GM12878 (cell line): ENCODE measurements at regions not wholly inside any gene's neighbourhood (a gene's known extent, or its start where the extent isn't known, plus 50 kb on each side); places are given as distances from the start of the nearest gene placed in this dataset.

Experiments
- ATAC-seq: fragments of 200-7000 bp; cut with Tn5 transposase; 3 replicates; pipeline ENCODE4 v1.9.1; 2020; ENCODE audit warnings: mild to moderate bottlenecking, moderate library complexity
- BruUV-seq: library from RNA; stranded (reverse); fragments of 400-500 nt; replicated peaks from 2 replicates; lab custom pipeline; 2021; lab: Mats Ljungman, UMichigan
- CTCF ChIA-PET: fragments of 300-600 bp; sonication (Branson Sonifier 250); formaldehyde crosslinking; extraction: SDS; loops from one replicate; lab custom pipeline; 2021; ENCODE audit warnings: inconsistent platforms; lab: Yijun Ruan, JAX
- POLR2A ChIA-PET: fragments of 350-600 bp; formaldehyde crosslinking; extraction: SDS; loops from one replicate; lab custom pipeline; 2021; ENCODE audit warnings: inconsistent platforms; lab: Charles Lee
- RAD21 ChIA-PET: fragments of 300-600 bp; sonication (Branson Sonifier 250); formaldehyde crosslinking; loops from one replicate; lab custom pipeline; 2023; ENCODE audit warnings: antibody characterized with exemption; ENCODE audit not compliant: unreplicated experiment; lab: Charles Lee
- SMC1A ChIA-PET: fragments of 300-600 bp; sonication (Branson Sonifier 250); formaldehyde crosslinking; loops from one replicate; lab custom pipeline; 2023; ENCODE audit not compliant: unreplicated experiment, uncharacterized antibody; lab: Charles Lee
- DNase-seq: peaks from one replicate; pipeline ENCODE4 v3.0.0-alpha.2; 2011; ENCODE audit warnings: low read depth, low spot score
- FAIRE-seq: peaks from 3 replicates; lab custom pipeline; 2011; peaks lifted over from hg19 to GRCh38; lab: Jason Lieb, UNC
- H2AFZ ChIP-seq: 2 replicates; pipeline ENCODE4 v1.6.0; 2011; ENCODE audit warnings: low read depth, low read length, control low read depth; ENCODE audit not compliant: control insufficient read depth
- H3K27ac ChIP-seq: 2 replicates; pipeline ENCODE4 v1.5.1; 2011; ENCODE audit warnings: control low read depth; ENCODE audit not compliant: control insufficient read depth, insufficient read depth
- H3K27me3 ChIP-seq, 2 experiments: replicated peaks in 1 of 2; 2 replicates each; pipeline versions ENCODE4 v1.6.0 to v1.6.1; 2011; ENCODE audit warnings: low read length in 1 of 2; ENCODE audit not compliant: control insufficient read depth in 2 of 2, insufficient read depth in 2 of 2
- H3K36me3 ChIP-seq, 2 experiments: 2 replicates each; pipeline ENCODE4 v1.5.1; 2011; ENCODE audit warnings: low read length in 1 of 2; ENCODE audit not compliant: control insufficient read depth in 2 of 2, insufficient read depth in 2 of 2
- H3K4me1 ChIP-seq: 2 replicates; pipeline ENCODE4 v1.6.1; 2011; ENCODE audit warnings: mild to moderate bottlenecking, low read length, moderate library complexity, mixed read lengths; ENCODE audit not compliant: control insufficient read depth, insufficient read depth
- H3K4me2 ChIP-seq: 2 replicates; pipeline ENCODE4 v1.6.0; 2011; ENCODE audit warnings: control low read depth; ENCODE audit not compliant: control insufficient read depth, insufficient read depth
- H3K4me3 ChIP-seq: fragments of 200-600 bp; sonication (generic); 2 replicates; pipeline ENCODE4 v1.5.1; 2016
- H3K79me2 ChIP-seq: 2 replicates; pipeline ENCODE4 v1.6.0; 2011; ENCODE audit warnings: low read length; ENCODE audit not compliant: control insufficient read depth, insufficient read depth
- H3K9ac ChIP-seq: 2 replicates; pipeline ENCODE4 v1.8.0; 2011; ENCODE audit warnings: low read length, control low read depth, mixed read lengths; ENCODE audit not compliant: control insufficient read depth, insufficient read depth
- H3K9me3 ChIP-seq: replicated peaks from 3 replicates; pipeline ENCODE4 v1.5.1; 2011; ENCODE audit warnings: mild to moderate bottlenecking, low read length; ENCODE audit not compliant: control insufficient read depth, insufficient read depth
- H4K20me1 ChIP-seq: 2 replicates; pipeline ENCODE4 v1.6.0; 2011; ENCODE audit not compliant: control insufficient read depth, insufficient read depth
- CBFB ChIP-seq: IDR thresholded peaks from 2 replicates; pipeline ENCODE4 v1.6.1; 2016; ENCODE audit warnings: antibody characterized with exemption, low read depth
- CREM ChIP-seq: IDR thresholded peaks from 2 replicates; pipeline ENCODE4 v1.6.1; 2014; ENCODE audit warnings: antibody characterized with exemption, low read depth
- GABPA ChIP-seq: IDR thresholded peaks from 2 replicates; pipeline ENCODE4 v1.6.1; 2014; ENCODE audit warnings: antibody characterized with exemption, low read depth, mild to moderate bottlenecking, inconsistent platforms
- NFIC ChIP-seq: IDR thresholded peaks from 2 replicates; pipeline ENCODE4 v1.6.1; 2012; ENCODE audit warnings: low read depth, mild to moderate bottlenecking, inconsistent platforms, low read length, moderate library complexity
- POLR2AphosphoS5 ChIP-seq: IDR thresholded peaks from 2 replicates; pipeline ENCODE4 v1.6.1; 2011; ENCODE audit warnings: mild to moderate bottlenecking, low read length, inconsistent platforms
- RELA ChIP-seq: fragments of 450-650 bp; IDR thresholded peaks from 2 replicates; pipeline ENCODE4 v1.8.0; 2014; ENCODE audit warnings: borderline replicate concordance; ENCODE audit not compliant: partially characterized antibody
- TARDBP ChIP-seq: IDR thresholded peaks from 2 replicates; pipeline ENCODE4 v1.6.1; 2016; ENCODE audit warnings: borderline replicate concordance
- TCF7 ChIP-seq: IDR thresholded peaks from 2 replicates; pipeline ENCODE4 v1.6.1; 2014; ENCODE audit warnings: antibody characterized with exemption, borderline replicate concordance
- ZZZ3 ChIP-seq: IDR thresholded peaks from 2 replicates; pipeline ENCODE4 v1.6.1; 2011; ENCODE audit warnings: low read depth; ENCODE audit not compliant: control insufficient read depth, insufficient read length
- WGBS: methylation state at CpG from one replicate; pipeline ENCODE4 v1.1.6; 2016; ENCODE audit warnings: low lambda C conversion rate; ENCODE audit not compliant: insufficient replicate concordance, insufficient coverage; ENCODE audit errors: missing lambda C conversion rate; 5-methylcytosine and 5-hydroxymethylcytosine counted together
- in situ Hi-C: fragments of 300-500 bp; cut with MboI; formaldehyde crosslinking; loops from 9 replicates; pipeline ENCODE4 v1.14.3; 2018; ENCODE audit warnings: mixed read lengths
- intact Hi-C: fragments of 100-400 bp; cut with micrococcal nuclease; formaldehyde crosslinking; loops from one replicate; pipeline ENCODE4 v1.14.2; 2022; ENCODE audit not compliant: unreplicated experiment
- TF ChIP-seq, protein P1 (sequence below): fragments of 450-650 bp; IDR thresholded peaks from 2 replicates; pipeline ENCODE4 v1.6.1; 2017; ENCODE audit warnings: mild to moderate bottlenecking, low read depth, inconsistent platforms; ENCODE audit not compliant: poor library complexity, severe bottlenecking
- TF ChIP-seq, protein P2 (sequence below): IDR thresholded peaks from 2 replicates; pipeline ENCODE4 v1.6.1; 2012; ENCODE audit warnings: low read length, inconsistent platforms
- TF ChIP-seq, protein P3 (sequence below): fragments of 450-650 bp; IDR thresholded peaks from 2 replicates; pipeline ENCODE4 v1.6.1; 2016; ENCODE audit warnings: mild to moderate bottlenecking
- TF ChIP-seq, protein P4 (sequence below): IDR thresholded peaks from 2 replicates; pipeline ENCODE4 v1.6.1; 2012; ENCODE audit warnings: low read depth, low read length, improper control_type of control experiment
- TF ChIP-seq, protein P5 (sequence below): IDR thresholded peaks from 2 replicates; pipeline ENCODE4 v1.6.1; 2011; ENCODE audit warnings: low read depth, low read length, improper control_type of control experiment, borderline replicate concordance

DNA sequence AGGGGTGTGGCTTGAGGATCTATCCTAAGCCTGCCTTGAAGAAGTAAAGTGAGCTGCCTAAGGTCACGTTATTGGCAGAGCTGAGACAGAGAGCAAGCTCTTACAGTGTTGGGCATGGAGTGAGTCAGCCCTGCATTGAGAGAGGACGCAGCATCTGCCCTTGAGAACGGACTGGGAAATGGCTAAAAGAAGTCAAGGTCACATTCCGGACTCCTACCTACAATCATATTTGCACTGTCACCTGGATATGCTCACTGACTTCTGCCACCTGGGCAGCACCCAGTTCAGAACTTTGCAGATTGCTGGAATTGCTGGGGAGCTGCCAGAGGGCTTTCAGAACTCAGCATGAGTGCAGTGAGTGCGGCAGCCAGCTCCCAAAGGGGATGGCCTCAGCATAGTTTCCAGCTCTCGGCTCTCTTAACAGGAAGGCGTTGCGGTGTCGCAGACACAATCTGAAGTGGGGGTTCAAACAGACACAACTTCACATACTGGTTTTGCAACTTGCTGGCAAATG lies 199.3 kb upstream of the SGK1 start:
- H3K9me3 ChIP-seq: no peaks in the 10 kb centered on the region
- DNase-seq: no peak
- no peaks in the 10 kb centered on the region for H4K20me1 ChIP-seq
- FAIRE-seq: no peak
- ChIA-PET POLR2A (no interaction called here), RAD21 (no interaction called here), SMC1A (interaction anchor here (1.2 kb wide), 1 partner anchor 165 kb away, joined by 3 read pairs; no protein-coding TSS in a partner anchor), CTCF (no interaction called here)
- no peak for ATAC-seq
- intact Hi-C loops: no loop called here
- no peaks in the 10 kb centered on the region for H3K79me2 ChIP-seq
- no peaks in the 10 kb centered on the region for H3K4me1 ChIP-seq
- 73% methylated on average over 9 of the region's 9 CpGs for WGBS
- BruUV-seq: no TSS peak
- no peaks in the 10 kb centered on the region for H3K36me3 ChIP-seq
- H2AFZ ChIP-seq: no peak overlapping the region
- H3K27ac ChIP-seq: no peak overlapping the region
- no peak overlapping the region for H3K4me2 ChIP-seq
- no peak overlapping the region for H3K9ac ChIP-seq
- in situ Hi-C loops: no loop called here
- no peak overlapping the region for H3K4me3 ChIP-seq
- no peak for TF ChIP-seq NFIC
- TF ChIP-seq TARDBP: no peak
- TF ChIP-seq, protein P1, sequence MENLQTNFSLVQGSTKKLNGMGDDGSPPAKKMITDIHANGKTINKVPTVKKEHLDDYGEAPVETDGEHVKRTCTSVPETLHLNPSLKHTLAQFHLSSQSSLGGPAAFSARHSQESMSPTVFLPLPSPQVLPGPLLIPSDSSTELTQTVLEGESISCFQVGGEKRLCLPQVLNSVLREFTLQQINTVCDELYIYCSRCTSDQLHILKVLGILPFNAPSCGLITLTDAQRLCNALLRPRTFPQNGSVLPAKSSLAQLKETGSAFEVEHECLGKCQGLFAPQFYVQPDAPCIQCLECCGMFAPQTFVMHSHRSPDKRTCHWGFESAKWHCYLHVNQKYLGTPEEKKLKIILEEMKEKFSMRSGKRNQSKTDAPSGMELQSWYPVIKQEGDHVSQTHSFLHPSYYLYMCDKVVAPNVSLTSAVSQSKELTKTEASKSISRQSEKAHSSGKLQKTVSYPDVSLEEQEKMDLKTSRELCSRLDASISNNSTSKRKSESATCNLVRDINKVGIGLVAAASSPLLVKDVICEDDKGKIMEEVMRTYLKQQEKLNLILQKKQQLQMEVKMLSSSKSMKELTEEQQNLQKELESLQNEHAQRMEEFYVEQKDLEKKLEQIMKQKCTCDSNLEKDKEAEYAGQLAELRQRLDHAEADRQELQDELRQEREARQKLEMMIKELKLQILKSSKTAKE: no peak
- no peak for TF ChIP-seq ZZZ3
- TF ChIP-seq, protein P2, sequence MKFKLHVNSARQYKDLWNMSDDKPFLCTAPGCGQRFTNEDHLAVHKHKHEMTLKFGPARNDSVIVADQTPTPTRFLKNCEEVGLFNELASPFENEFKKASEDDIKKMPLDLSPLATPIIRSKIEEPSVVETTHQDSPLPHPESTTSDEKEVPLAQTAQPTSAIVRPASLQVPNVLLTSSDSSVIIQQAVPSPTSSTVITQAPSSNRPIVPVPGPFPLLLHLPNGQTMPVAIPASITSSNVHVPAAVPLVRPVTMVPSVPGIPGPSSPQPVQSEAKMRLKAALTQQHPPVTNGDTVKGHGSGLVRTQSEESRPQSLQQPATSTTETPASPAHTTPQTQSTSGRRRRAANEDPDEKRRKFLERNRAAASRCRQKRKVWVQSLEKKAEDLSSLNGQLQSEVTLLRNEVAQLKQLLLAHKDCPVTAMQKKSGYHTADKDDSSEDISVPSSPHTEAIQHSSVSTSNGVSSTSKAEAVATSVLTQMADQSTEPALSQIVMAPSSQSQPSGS: no peak
- no peak for TF ChIP-seq GABPA
- no peak for TF ChIP-seq CBFB
- no peak for TF ChIP-seq POLR2AphosphoS5
- TF ChIP-seq, protein P3, sequence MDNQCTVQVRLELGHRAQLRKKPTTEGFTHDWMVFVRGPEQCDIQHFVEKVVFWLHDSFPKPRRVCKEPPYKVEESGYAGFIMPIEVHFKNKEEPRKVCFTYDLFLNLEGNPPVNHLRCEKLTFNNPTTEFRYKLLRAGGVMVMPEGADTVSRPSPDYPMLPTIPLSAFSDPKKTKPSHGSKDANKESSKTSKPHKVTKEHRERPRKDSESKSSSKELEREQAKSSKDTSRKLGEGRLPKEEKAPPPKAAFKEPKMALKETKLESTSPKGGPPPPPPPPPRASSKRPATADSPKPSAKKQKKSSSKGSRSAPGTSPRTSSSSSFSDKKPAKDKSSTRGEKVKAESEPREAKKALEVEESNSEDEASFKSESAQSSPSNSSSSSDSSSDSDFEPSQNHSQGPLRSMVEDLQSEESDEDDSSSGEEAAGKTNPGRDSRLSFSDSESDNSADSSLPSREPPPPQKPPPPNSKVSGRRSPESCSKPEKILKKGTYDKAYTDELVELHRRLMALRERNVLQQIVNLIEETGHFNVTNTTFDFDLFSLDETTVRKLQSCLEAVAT: no peak
- no peak for TF ChIP-seq TCF7
- TF ChIP-seq, protein P4, sequence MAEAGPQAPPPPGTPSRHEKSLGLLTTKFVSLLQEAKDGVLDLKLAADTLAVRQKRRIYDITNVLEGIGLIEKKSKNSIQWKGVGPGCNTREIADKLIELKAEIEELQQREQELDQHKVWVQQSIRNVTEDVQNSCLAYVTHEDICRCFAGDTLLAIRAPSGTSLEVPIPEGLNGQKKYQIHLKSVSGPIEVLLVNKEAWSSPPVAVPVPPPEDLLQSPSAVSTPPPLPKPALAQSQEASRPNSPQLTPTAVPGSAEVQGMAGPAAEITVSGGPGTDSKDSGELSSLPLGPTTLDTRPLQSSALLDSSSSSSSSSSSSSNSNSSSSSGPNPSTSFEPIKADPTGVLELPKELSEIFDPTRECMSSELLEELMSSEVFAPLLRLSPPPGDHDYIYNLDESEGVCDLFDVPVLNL: no peak
- TF ChIP-seq RELA: no peak
- TF ChIP-seq CREM: no peak
- TF ChIP-seq, protein P5, sequence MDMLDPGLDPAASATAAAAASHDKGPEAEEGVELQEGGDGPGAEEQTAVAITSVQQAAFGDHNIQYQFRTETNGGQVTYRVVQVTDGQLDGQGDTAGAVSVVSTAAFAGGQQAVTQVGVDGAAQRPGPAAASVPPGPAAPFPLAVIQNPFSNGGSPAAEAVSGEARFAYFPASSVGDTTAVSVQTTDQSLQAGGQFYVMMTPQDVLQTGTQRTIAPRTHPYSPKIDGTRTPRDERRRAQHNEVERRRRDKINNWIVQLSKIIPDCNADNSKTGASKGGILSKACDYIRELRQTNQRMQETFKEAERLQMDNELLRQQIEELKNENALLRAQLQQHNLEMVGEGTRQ: no peak
- H3K27me3 ChIP-seq: no peaks in the 10 kb centered on the region; a peak in 1 of 4 replicates
